Breast epithelium (tissue), 4 donors: ENCODE measurements at regions not wholly inside any gene's neighbourhood (a gene's known extent, or its start where the extent isn't known, plus 50 kb on each side); places are given as distances from the start of the nearest gene placed in this dataset.

Experiments used
- DNase-seq, 2 donors: peaks; one replicate each; pipeline ENCODE4 v3.0.0-alpha.2; 2019; ENCODE audit warnings: low spot score in 2 of 2
- H3K27ac ChIP-seq, 2 donors: fragments of 200-600 bp; sonication (generic) in 1 of 2; one replicate each; pipeline ENCODE4 v1.5.1; 2016 to 2019; ENCODE audit warnings: mild to moderate bottlenecking in 1 of 2
- H3K27me3 ChIP-seq, 2 donors: fragments of 200-600 bp; sonication (generic) in 1 of 2; one replicate each; pipeline versions ENCODE4 v1.5.1 to v1.6.0; 2017 to 2019; ENCODE audit warnings: control low read depth in 1 of 2, mild to moderate bottlenecking in 1 of 2
- H3K36me3 ChIP-seq: fragments of 200-600 bp; one replicate; pipeline ENCODE4 v1.5.1; 2019
- H3K4me1 ChIP-seq, 2 donors: fragments of 200-600 bp; sonication (generic); one replicate each; pipeline ENCODE4 v1.5.1; 2016 to 2019; ENCODE audit warnings: control low read depth in 1 of 2
- H3K4me3 ChIP-seq, 3 donors: fragments of 200-600 bp; sonication (generic); 1 replicate in 2 of 3; 2 replicates in 1 of 3; pipeline ENCODE4 v1.5.1; 2016 to 2019; ENCODE audit warnings: mild to moderate bottlenecking in 3 of 3, moderate library complexity in 2 of 3
- H3K9me3 ChIP-seq, 2 donors: fragments of 200-600 bp; sonication (generic) in 1 of 2; one replicate each; pipeline ENCODE4 v1.5.1; 2016 to 2019; ENCODE audit warnings: control low read depth in 1 of 2
- CTCF ChIP-seq, 3 donors: fragments of 450-650 bp; IDR thresholded peaks; one replicate each; pipeline ENCODE4 v1.5.1; 2016 to 2017; ENCODE audit warnings: antibody characterized with exemption in 3 of 3, mild to moderate bottlenecking in 3 of 3, moderate library complexity in 3 of 3
- POLR2A ChIP-seq: fragments of 450-650 bp; IDR thresholded peaks from one replicate; pipeline ENCODE4 v1.6.1; 2016; ENCODE audit warnings: antibody characterized with exemption, mild to moderate bottlenecking, moderate library complexity
- POLR2AphosphoS5 ChIP-seq, 3 donors: sonication (generic); formaldehyde crosslinking; IDR thresholded peaks; one replicate each; pipeline ENCODE4 v1.6.1; 2017; ENCODE audit warnings: antibody characterized with exemption in 3 of 3
- intact Hi-C: fragments of 100-400 bp; cut with DNase I; formaldehyde crosslinking; loops from one replicate; pipeline ENCODE4 v1.15.1; 2023; ENCODE audit warnings: low total_unique reads

GRCh38 chr2:66849153-66849755 is 414.3 kb downstream of the MEIS1 start:
- Histone ChIP-seq H3K27ac (no peak overlapping the region), H3K27me3 (no peaks in the 10 kb centered on the region), H3K9me3 (no peaks in the 10 kb centered on the region), H3K4me1 (no peaks in the 10 kb centered on the region), H3K36me3 (no peaks in the 10 kb centered on the region), H3K4me3 (no peak overlapping the region)
- no peak for DNase-seq
- intact Hi-C loops, result no loop called here
- TF ChIP-seq POLR2AphosphoS5 (IDR thresholded peaks at IDR 0.05), result no peak
- TF ChIP-seq CTCF (IDR thresholded peaks at IDR 0.05), result no peak
- TF ChIP-seq POLR2A, result no peak

GRCh38 chr2:66850376-66850775 is 415.5 kb downstream of the MEIS1 start:
- no peaks in the 10 kb centered on the region for H3K4me1 ChIP-seq
- no peak overlapping the region for H3K27ac ChIP-seq
- H3K9me3 ChIP-seq, result no peaks in the 10 kb centered on the region
- intact Hi-C loops, result no loop called here
- H3K4me3 ChIP-seq, result no peak overlapping the region
- no peak for DNase-seq
- H3K27me3 ChIP-seq, result no peaks in the 10 kb centered on the region
- TF ChIP-seq POLR2AphosphoS5 (IDR thresholded peaks at IDR 0.05) (no peak), CTCF (IDR thresholded peaks at IDR 0.05) (no peak), POLR2A (no peak)
- no peaks in the 10 kb centered on the region for H3K36me3 ChIP-seq

GRCh38 chr2:66851449-66851872 is 416.5 kb downstream of the MEIS1 start:
- Histone ChIP-seq H3K27me3 (no peaks in the 10 kb centered on the region), H3K4me3 (no peak overlapping the region), H3K36me3 (no peaks in the 10 kb centered on the region), H3K4me1 (no peaks in the 10 kb centered on the region), H3K27ac (no peak overlapping the region), H3K9me3 (no peaks in the 10 kb centered on the region)
- no peak for DNase-seq
- TF ChIP-seq CTCF (IDR thresholded peaks at IDR 0.05), result no peak
- no peak for TF ChIP-seq POLR2AphosphoS5 (IDR thresholded peaks at IDR 0.05)
- TF ChIP-seq POLR2A, result no peak
- intact Hi-C loops, result no loop called here

GRCh38 chr2:66852953-66853352 is 418.0 kb downstream of the MEIS1 start:
- intact Hi-C loops, result no loop called here
- Histone ChIP-seq H3K9me3 (no peaks in the 10 kb centered on the region), H3K4me3 (no peak overlapping the region), H3K27ac (no peak overlapping the region), H3K4me1 (no peaks in the 10 kb centered on the region), H3K36me3 (no peaks in the 10 kb centered on the region), H3K27me3 (no peaks in the 10 kb centered on the region)
- TF ChIP-seq CTCF (IDR thresholded peaks at IDR 0.05) (no peak), POLR2AphosphoS5 (IDR thresholded peaks at IDR 0.05) (no peak), POLR2A (no peak)
- DNase-seq, result no peak

GRCh38 chr2:66853585-66853984 is 418.7 kb downstream of the MEIS1 start:
- DNase-seq, result no peak
- H3K27me3 ChIP-seq, result no peaks in the 10 kb centered on the region
- TF ChIP-seq CTCF (IDR thresholded peaks at IDR 0.05) (no peak), POLR2AphosphoS5 (IDR thresholded peaks at IDR 0.05) (no peak), POLR2A (no peak)
- H3K4me1 ChIP-seq, result no peaks in the 10 kb centered on the region
- no peaks in the 10 kb centered on the region for H3K36me3 ChIP-seq
- no peak overlapping the region for H3K4me3 ChIP-seq
- intact Hi-C loops, result no loop called here
- H3K9me3 ChIP-seq, result no peaks in the 10 kb centered on the region
- H3K27ac ChIP-seq, result no peak overlapping the region
